ENCODE measurements at regions not wholly inside any gene's neighbourhood (a gene's known extent, or its start where the extent isn't known, plus 50 kb on each side); places are given as distances from the start of the nearest gene placed in this dataset.
"Not testable (repeated sequence)": the region's sequence is repeated elsewhere in the genome, so short reads cannot be mapped to it uniquely, and the experiment has no call there.

- no peak for TF ChIP-seq CTCF (IDR thresholded peaks at IDR 0.05; ENCODE audit: insufficient read depth, missing control alignments)
- FAIRE-seq (no peak), DNase-seq (ENCODE audit: insufficient read length, low spot score) (no peak)
These were observed 1832.8 kb upstream of the MIR17HG start for GRCh38 chr13:89514534-89515312.

- no peak for DNase-seq (ENCODE audit: insufficient read length, low spot score)
- no peak for FAIRE-seq
- TF ChIP-seq CTCF (IDR thresholded peaks at IDR 0.05; ENCODE audit: insufficient read depth, missing control alignments): no peak
These were observed 1831.5 kb upstream of the MIR17HG start for GRCh38 chr13:89515948-89516347.

- FAIRE-seq: no peak
- no peak for TF ChIP-seq CTCF (IDR thresholded peaks at IDR 0.05; ENCODE audit: insufficient read depth, missing control alignments)
These were observed 1829.0 kb upstream of the MIR17HG start for GRCh38 chr13:89518289-89519077.

GRCh38 chr13:89520468-89520867 is 1827.0 kb upstream of the MIR17HG start:
- DNase-seq (ENCODE audit: insufficient read length, low spot score) (no peak), FAIRE-seq (no peak)
- no peak for TF ChIP-seq CTCF (IDR thresholded peaks at IDR 0.05; ENCODE audit: insufficient read depth, missing control alignments)

More at GRCh38 chr13:89518289-89519077, 1829.0 kb upstream of the MIR17HG start:
- DNase-seq (ENCODE audit: insufficient read length, low spot score): no peak

- FAIRE-seq; DNase-seq (ENCODE audit: insufficient read length, low spot score): not testable (repeated sequence)
These were observed 1825.8 kb upstream of the MIR17HG start for GRCh38 chr13:89521672-89522071.

GRCh38 chr13:89541091-89542030 is 1806.1 kb upstream of the MIR17HG start:
- FAIRE-seq (no peak), DNase-seq (ENCODE audit: insufficient read length, low spot score) (no peak)
- no peak for TF ChIP-seq CTCF (IDR thresholded peaks at IDR 0.05; ENCODE audit: insufficient read depth, missing control alignments)

- TF ChIP-seq CTCF (IDR thresholded peaks at IDR 0.05; ENCODE audit: insufficient read depth, missing control alignments): no peak
- DNase-seq (ENCODE audit: insufficient read length, low spot score): no peak
- FAIRE-seq: no peak
These were observed 1796.5 kb upstream of the MIR17HG start for GRCh38 chr13:89550938-89551337.
